ENCODE measurements at regions not wholly inside any gene's neighbourhood (a gene's known extent, or its start where the extent isn't known, plus 50 kb on each side); places are given as distances from the start of the nearest gene placed in this dataset.

DNA sequence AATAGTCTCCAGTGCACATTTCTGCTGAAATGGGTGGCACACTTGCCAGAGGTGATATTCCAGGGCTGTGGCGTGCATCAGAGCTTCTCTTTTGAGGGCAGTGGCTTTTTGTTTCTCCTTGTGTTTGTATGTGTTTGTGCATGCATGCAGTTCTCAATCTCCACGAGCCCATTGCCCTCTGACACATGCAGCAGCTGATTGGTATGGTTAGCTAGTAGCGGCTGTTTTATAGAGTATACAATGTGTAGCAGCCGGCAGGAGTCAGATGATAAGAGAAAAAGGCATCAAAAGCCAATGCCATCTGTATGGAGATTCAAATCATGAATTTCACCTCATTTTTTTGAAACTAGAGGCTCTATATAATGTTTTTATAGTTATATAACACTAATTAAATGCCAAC, 616.9 kb upstream of the STXBP6 start:
- TF ChIP-seq, protein P1, sequence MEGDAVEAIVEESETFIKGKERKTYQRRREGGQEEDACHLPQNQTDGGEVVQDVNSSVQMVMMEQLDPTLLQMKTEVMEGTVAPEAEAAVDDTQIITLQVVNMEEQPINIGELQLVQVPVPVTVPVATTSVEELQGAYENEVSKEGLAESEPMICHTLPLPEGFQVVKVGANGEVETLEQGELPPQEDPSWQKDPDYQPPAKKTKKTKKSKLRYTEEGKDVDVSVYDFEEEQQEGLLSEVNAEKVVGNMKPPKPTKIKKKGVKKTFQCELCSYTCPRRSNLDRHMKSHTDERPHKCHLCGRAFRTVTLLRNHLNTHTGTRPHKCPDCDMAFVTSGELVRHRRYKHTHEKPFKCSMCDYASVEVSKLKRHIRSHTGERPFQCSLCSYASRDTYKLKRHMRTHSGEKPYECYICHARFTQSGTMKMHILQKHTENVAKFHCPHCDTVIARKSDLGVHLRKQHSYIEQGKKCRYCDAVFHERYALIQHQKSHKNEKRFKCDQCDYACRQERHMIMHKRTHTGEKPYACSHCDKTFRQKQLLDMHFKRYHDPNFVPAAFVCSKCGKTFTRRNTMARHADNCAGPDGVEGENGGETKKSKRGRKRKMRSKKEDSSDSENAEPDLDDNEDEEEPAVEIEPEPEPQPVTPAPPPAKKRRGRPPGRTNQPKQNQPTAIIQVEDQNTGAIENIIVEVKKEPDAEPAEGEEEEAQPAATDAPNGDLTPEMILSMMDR (IDR thresholded peaks at IDR 0.05): no peak
- TF ChIP-seq, protein P2, sequence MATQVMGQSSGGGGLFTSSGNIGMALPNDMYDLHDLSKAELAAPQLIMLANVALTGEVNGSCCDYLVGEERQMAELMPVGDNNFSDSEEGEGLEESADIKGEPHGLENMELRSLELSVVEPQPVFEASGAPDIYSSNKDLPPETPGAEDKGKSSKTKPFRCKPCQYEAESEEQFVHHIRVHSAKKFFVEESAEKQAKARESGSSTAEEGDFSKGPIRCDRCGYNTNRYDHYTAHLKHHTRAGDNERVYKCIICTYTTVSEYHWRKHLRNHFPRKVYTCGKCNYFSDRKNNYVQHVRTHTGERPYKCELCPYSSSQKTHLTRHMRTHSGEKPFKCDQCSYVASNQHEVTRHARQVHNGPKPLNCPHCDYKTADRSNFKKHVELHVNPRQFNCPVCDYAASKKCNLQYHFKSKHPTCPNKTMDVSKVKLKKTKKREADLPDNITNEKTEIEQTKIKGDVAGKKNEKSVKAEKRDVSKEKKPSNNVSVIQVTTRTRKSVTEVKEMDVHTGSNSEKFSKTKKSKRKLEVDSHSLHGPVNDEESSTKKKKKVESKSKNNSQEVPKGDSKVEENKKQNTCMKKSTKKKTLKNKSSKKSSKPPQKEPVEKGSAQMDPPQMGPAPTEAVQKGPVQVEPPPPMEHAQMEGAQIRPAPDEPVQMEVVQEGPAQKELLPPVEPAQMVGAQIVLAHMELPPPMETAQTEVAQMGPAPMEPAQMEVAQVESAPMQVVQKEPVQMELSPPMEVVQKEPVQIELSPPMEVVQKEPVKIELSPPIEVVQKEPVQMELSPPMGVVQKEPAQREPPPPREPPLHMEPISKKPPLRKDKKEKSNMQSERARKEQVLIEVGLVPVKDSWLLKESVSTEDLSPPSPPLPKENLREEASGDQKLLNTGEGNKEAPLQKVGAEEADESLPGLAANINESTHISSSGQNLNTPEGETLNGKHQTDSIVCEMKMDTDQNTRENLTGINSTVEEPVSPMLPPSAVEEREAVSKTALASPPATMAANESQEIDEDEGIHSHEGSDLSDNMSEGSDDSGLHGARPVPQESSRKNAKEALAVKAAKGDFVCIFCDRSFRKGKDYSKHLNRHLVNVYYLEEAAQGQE (IDR thresholded peaks at IDR 0.05): no peak
- TF ChIP-seq POLR2AphosphoS2 (conservative IDR thresholded peaks at IDR 0.05; ENCODE audit: low read length) (no peak), POLR2A (IDR thresholded peaks at IDR 0.05; ENCODE audit: low read length) (no peak), CBX8 (IDR thresholded peaks at IDR 0.05) (no peak)
